A549 (cell line): ENCODE measurements at regions not wholly inside any gene's neighbourhood (a gene's known extent, or its start where the extent isn't known, plus 50 kb on each side); places are given as distances from the start of the nearest gene placed in this dataset.

Experiments
- BHLHE40 ChIP-seq: IDR thresholded peaks from 2 replicates; pipeline ENCODE4 v1.6.1; 2012; ENCODE audit warnings: low read depth, low read length, inconsistent platforms
- CHD4 ChIP-seq: fragments of 200-600 bp; sonication (generic); IDR thresholded peaks from 2 replicates; pipeline ENCODE4 v1.6.1; 2016; ENCODE audit warnings: antibody characterized with exemption, mild to moderate bottlenecking, borderline replicate concordance
- CTCF ChIP-seq: fragments of >200 bp; sonication (Bioruptor Twin); formaldehyde crosslinking; IDR thresholded peaks from 3 replicates; pipeline ENCODE4 v1.5.1; 2016
- EHMT2 ChIP-seq: fragments of 200-600 bp; sonication (generic); IDR thresholded peaks from 2 replicates; pipeline ENCODE4 v1.6.1; 2016; ENCODE audit warnings: antibody characterized with exemption, low read depth, mild to moderate bottlenecking, moderate library complexity
- EP300 ChIP-seq, 2 experiments: fragments of >200 bp; sonication (Bioruptor Twin); formaldehyde crosslinking; IDR thresholded peaks; 2 replicates in 1 of 2; 3 replicates in 1 of 2; pipeline ENCODE4 v1.6.1; 2016 to 2017
- KDM5A ChIP-seq: fragments of 200-600 bp; sonication (generic); IDR thresholded peaks from 2 replicates; pipeline ENCODE4 v1.6.1; 2016; ENCODE audit warnings: antibody characterized with exemption, mild to moderate bottlenecking
- POLR2A ChIP-seq: IDR thresholded peaks from 2 replicates; pipeline ENCODE4 v1.6.1; 2012; ENCODE audit warnings: mild to moderate bottlenecking, low read length
- POLR2AphosphoS2 ChIP-seq: conservative IDR thresholded peaks from 2 replicates; pipeline ENCODE4 v1.6.1; 2012; ENCODE audit warnings: low read length, improper control_type of control experiment, inconsistent platforms
- RFX5 ChIP-seq: fragments of 450-650 bp; IDR thresholded peaks from 2 replicates; pipeline ENCODE4 v1.7.1; 2014; ENCODE audit warnings: antibody characterized with exemption, mild to moderate bottlenecking, moderate library complexity

- TF ChIP-seq CTCF (no peak), POLR2A (no peak), CHD4 (no peak), EHMT2 (no peak), EP300 (IDR thresholded peaks at IDR 0.05) (no peak), KDM5A (no peak), POLR2AphosphoS2 (no peak), BHLHE40 (no peak), RFX5 (no peak)
Observed at GRCh38 chr20:40275738-40276137, 413.3 kb downstream of the MAFB start.
